T-helper 1 cell treated with Interleukin-12 subunit alpha and Interleukin-12 subunit beta and Interleukin-4 antibody, amounts not matched to agents 30 ng/mL and 1 ng/mL, for 36 hours (primary cell): ENCODE measurements at regions not wholly inside any gene's neighbourhood (a gene's known extent, or its start where the extent isn't known, plus 50 kb on each side); places are given as distances from the start of the nearest gene placed in this dataset.
"Not testable (repeated sequence)": the region's sequence is repeated elsewhere in the genome, so short reads cannot be mapped to it uniquely, and the experiment has no call there.

ENCODE experiments used
- intact Hi-C: fragments of 100-400 bp; cut with micrococcal nuclease; formaldehyde crosslinking; loops from one replicate; pipeline ENCODE4 v1.15.1; 2024

- intact Hi-C loops, result no loop called here
Measured at GRCh38 chr2:185633621-185634020, 105.0 kb upstream of the FSIP2 start.

GRCh38 chr2:185638771-185639170 is 99.8 kb upstream of the FSIP2 start:
- intact Hi-C loops, result no loop called here

- intact Hi-C loops, result no loop called here
Measured at GRCh38 chr2:185640588-185640987, 98.0 kb upstream of the FSIP2 start.

- intact Hi-C loops, result no loop called here
Measured at GRCh38 chr2:185643434-185643833, 95.2 kb upstream of the FSIP2 start.

GRCh38 chr2:185644828-185645227 is 93.8 kb upstream of the FSIP2 start:
- intact Hi-C loops, result no loop called here

GRCh38 chr2:185645529-185645928 is 93.1 kb upstream of the FSIP2 start:
- intact Hi-C loops, result no loop called here

- intact Hi-C loops, result no loop called here
Measured at GRCh38 chr2:185658750-185659149, 79.9 kb upstream of the FSIP2 start.

- intact Hi-C loops, result no loop called here
Measured at GRCh38 chr2:185663811-185664210, 74.8 kb upstream of the FSIP2 start.

- intact Hi-C loops, result no loop called here
Measured at GRCh38 chr2:185664384-185664783, 74.2 kb upstream of the FSIP2 start.

GRCh38 chr2:185665251-185665814 is 73.3 kb upstream of the FSIP2 start:
- intact Hi-C loops, result no loop called here

GRCh38 chr2:185667452-185667851 is 71.2 kb upstream of the FSIP2 start:
- intact Hi-C loops, result no loop called here

GRCh38 chr2:185668710-185669109 is 69.9 kb upstream of the FSIP2 start:
- intact Hi-C loops, result no loop called here

- intact Hi-C loops, result no loop called here
Measured at GRCh38 chr2:185674232-185674631, 64.4 kb upstream of the FSIP2 start.

- intact Hi-C loops, result no loop called here
Measured at GRCh38 chr2:185676316-185676715, 62.3 kb upstream of the FSIP2 start.

GRCh38 chr2:185687001-185687400 is 51.6 kb upstream of the FSIP2 start:
- intact Hi-C loops, result not testable (repeated sequence)

GRCh38 chr2:185687967-185688366 is 50.6 kb upstream of the FSIP2 start:
- intact Hi-C loops, result no loop called here
